ENCODE measurements at regions not wholly inside any gene's neighbourhood (a gene's known extent, or its start where the extent isn't known, plus 50 kb on each side); places are given as distances from the start of the nearest gene placed in this dataset.

DNA sequence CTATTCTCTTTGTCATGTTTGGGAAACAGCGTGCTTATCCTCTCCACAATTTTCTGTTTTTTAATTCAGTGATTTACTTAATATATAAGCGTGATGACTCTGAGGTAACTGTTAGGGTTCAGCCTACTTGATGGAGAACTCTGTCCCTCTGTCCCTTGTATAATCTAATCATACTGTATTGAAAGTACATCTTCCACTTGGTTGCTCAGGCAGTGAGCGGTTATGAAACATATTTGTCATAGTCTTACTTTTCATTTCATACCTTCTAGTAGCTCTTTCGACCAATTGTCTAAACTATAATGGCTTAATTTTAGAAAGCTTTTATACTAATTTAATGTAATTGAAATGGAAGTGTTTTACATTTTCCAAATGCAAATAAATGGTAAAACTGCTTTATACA lies 469.0 kb downstream of the TLL1 start:
- Histone ChIP-seq H3K36me3 (no peaks in the 10 kb centered on the region), H3K27ac (no peak overlapping the region), H3K4me1 (no peaks in the 10 kb centered on the region), H3K4me3 (no peak overlapping the region), H3K9me3 (no peaks in the 10 kb centered on the region), H3K27me3 (no peaks in the 10 kb centered on the region)
- 89 to 92% methylated on average over 4 of the region's 4 CpGs for WGBS, 2 donors
- TF ChIP-seq POLR2AphosphoS5 (IDR thresholded peaks at IDR 0.05) (no peak), EP300 (IDR thresholded peaks at IDR 0.05) (no peak), POLR2A (IDR thresholded peaks at IDR 0.05) (no peak)
- TF ChIP-seq, protein P1, sequence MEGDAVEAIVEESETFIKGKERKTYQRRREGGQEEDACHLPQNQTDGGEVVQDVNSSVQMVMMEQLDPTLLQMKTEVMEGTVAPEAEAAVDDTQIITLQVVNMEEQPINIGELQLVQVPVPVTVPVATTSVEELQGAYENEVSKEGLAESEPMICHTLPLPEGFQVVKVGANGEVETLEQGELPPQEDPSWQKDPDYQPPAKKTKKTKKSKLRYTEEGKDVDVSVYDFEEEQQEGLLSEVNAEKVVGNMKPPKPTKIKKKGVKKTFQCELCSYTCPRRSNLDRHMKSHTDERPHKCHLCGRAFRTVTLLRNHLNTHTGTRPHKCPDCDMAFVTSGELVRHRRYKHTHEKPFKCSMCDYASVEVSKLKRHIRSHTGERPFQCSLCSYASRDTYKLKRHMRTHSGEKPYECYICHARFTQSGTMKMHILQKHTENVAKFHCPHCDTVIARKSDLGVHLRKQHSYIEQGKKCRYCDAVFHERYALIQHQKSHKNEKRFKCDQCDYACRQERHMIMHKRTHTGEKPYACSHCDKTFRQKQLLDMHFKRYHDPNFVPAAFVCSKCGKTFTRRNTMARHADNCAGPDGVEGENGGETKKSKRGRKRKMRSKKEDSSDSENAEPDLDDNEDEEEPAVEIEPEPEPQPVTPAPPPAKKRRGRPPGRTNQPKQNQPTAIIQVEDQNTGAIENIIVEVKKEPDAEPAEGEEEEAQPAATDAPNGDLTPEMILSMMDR (IDR thresholded peaks at IDR 0.05), result no peak
- DNase-seq, result no peak
- intact Hi-C loops (cut with DNase I), result no loop called here

DNA sequence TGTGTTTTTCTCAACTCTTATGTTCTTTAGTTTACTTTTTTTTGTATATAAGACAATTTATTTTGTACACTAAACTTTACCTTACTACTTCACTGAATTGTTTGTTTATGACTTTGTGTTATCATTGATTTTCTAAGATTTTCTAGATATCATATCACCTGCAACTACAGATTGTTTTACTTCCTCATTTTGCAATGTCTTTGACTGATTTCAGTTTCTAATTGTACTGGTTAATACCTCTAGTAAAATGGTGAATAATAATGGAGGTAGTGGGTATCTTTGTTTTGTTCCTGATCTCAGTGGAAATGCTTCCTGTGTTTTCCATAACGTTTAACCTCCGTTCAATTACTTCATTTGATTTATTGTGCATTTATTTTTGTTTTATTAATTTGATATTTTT lies 490.2 kb downstream of the TLL1 start:
- WGBS, 2 donors, result 67 to 73% methylated on average over 2 of the region's 2 CpGs
- H3K36me3 ChIP-seq, result no peaks in the 10 kb centered on the region

DNA sequence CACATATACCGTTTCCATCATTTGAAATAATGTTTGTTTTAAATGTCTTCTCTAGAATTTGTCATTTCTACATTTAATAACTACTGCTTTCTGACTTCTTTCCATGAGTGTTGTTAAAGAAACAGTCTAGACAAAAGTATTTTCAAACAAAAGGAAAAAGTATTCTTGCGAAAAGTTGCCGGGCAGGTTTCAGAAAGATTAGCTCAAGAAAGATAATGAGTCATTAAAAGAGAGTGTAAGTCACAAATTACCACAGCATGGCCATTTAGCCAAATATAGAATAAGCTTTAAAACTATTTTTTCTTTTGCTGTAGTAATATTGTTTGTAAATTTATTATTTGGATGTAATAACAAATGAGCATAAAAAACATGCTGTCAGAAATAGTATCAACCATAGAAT lies 493.0 kb downstream of the TLL1 start:
- H3K27ac ChIP-seq, result no peak overlapping the region
- no peaks in the 10 kb centered on the region for H3K27me3 ChIP-seq
- H3K4me3 ChIP-seq, result no peak overlapping the region
- WGBS, 2 donors, result 49 to 66% methylated on average over 3 of the region's 3 CpGs
- no peaks in the 10 kb centered on the region for H3K9me3 ChIP-seq
- no peaks in the 10 kb centered on the region for H3K36me3 ChIP-seq
- no peak for TF ChIP-seq POLR2A (IDR thresholded peaks at IDR 0.05)
- TF ChIP-seq POLR2AphosphoS5 (IDR thresholded peaks at IDR 0.05), result no peak
- no peak for TF ChIP-seq EP300 (IDR thresholded peaks at IDR 0.05)
- TF ChIP-seq, protein P1 (IDR thresholded peaks at IDR 0.05), result no peak
- intact Hi-C loops (cut with DNase I), result no loop called here
- H3K4me1 ChIP-seq, result no peaks in the 10 kb centered on the region
- no peak for DNase-seq

More for the DNA sequence above, 490.2 kb downstream of the TLL1 start:
- Histone ChIP-seq H3K27ac (no peak overlapping the region), H3K9me3 (no peaks in the 10 kb centered on the region), H3K27me3 (no peaks in the 10 kb centered on the region), H3K4me3 (no peak overlapping the region), H3K4me1 (no peaks in the 10 kb centered on the region)
- TF ChIP-seq POLR2AphosphoS5 (IDR thresholded peaks at IDR 0.05), result no peak
- no peak for TF ChIP-seq EP300 (IDR thresholded peaks at IDR 0.05)
- TF ChIP-seq POLR2A (IDR thresholded peaks at IDR 0.05), result no peak
- TF ChIP-seq, protein P1 (IDR thresholded peaks at IDR 0.05), result no peak
- intact Hi-C loops (cut with DNase I), result no loop called here
- no peak for DNase-seq

DNA sequence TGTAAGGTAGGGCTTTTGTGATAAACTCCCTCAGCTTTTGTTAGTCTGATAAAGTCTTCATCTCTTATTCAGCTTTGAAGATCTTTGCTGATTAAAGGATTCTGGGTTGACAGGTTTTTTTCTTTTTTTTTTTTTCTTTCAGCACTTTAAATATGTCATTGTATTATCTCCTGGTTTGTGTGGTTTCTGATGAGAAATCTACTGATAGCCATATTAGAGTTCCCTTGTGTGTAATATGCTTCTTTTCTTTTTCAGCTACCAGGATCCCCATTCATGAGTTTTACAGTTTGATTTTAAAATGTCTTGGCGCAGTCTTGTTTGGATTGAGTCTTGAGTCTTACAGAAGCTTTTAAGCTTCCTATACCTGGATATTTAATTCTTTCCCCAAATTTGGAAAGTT lies 504.5 kb downstream of the TLL1 start:
- WGBS, 2 donors, result 91 to 97% methylated on average over 1 of the region's 1 CpG

More for the DNA sequence above, 504.5 kb downstream of the TLL1 start:
- Histone ChIP-seq H3K36me3 (no peaks in the 10 kb centered on the region), H3K27ac (no peak overlapping the region), H3K27me3 (no peaks in the 10 kb centered on the region), H3K4me3 (no peak overlapping the region), H3K9me3 (peaks cover 0 to 9% (median 9%) of the 10 kb centered on the region in 4 donors), H3K4me1 (no peaks in the 10 kb centered on the region)
- no peak for DNase-seq
- intact Hi-C loops (cut with DNase I), result no loop called here
- TF ChIP-seq EP300 (IDR thresholded peaks at IDR 0.05), result no peak
- TF ChIP-seq POLR2AphosphoS5 (IDR thresholded peaks at IDR 0.05), result no peak
- no peak for TF ChIP-seq POLR2A (IDR thresholded peaks at IDR 0.05)
- TF ChIP-seq, protein P1 (IDR thresholded peaks at IDR 0.05), result no peak

All from sigmoid colon (tissue), 6 donors.